GM21526 (cell line): ENCODE measurements at regions not wholly inside any gene's neighbourhood (a gene's known extent, or its start where the extent isn't known, plus 50 kb on each side); places are given as distances from the start of the nearest gene placed in this dataset.
"Not testable (repeated sequence)": the region's sequence is repeated elsewhere in the genome, so short reads cannot be mapped to it uniquely, and the experiment has no call there.

Experiments used
- ATAC-seq: cut with Tn5 transposase; IDR thresholded peaks from one replicate; pipeline ENCODE4 v1.9.1; 2021; ENCODE audit warnings: moderate library complexity; ENCODE audit not compliant: unreplicated experiment, low FRiP score

- ATAC-seq = no peak
Observed at GRCh38 chr11:97092823-97093222, 703.0 kb downstream of the JRKL start.

- ATAC-seq = not testable (repeated sequence)
Observed at GRCh38 chr11:97102180-97102579, 712.4 kb downstream of the JRKL start.

GRCh38 chr11:97107604-97108003, 717.8 kb downstream of the JRKL start:
- no peak for ATAC-seq

- ATAC-seq = no peak
Observed at GRCh38 chr11:97109078-97109477, 719.3 kb downstream of the JRKL start.

- no peak for ATAC-seq
Observed at GRCh38 chr11:97110376-97110775, 720.6 kb downstream of the JRKL start.

GRCh38 chr11:97111559-97111958, 721.7 kb downstream of the JRKL start:
- ATAC-seq = no peak

- no peak for ATAC-seq
Observed at GRCh38 chr11:97118614-97119200, 728.9 kb downstream of the JRKL start.

- ATAC-seq = no peak
Observed at GRCh38 chr11:97123237-97123636, 733.4 kb downstream of the JRKL start.

GRCh38 chr11:97136067-97136466, 746.3 kb downstream of the JRKL start:
- ATAC-seq = no peak

- ATAC-seq = no peak
Observed at GRCh38 chr11:97140885-97141494, 751.2 kb downstream of the JRKL start.

GRCh38 chr11:97143463-97143862, 753.6 kb downstream of the JRKL start:
- no peak for ATAC-seq

GRCh38 chr11:97149741-97150140, 759.9 kb downstream of the JRKL start:
- no peak for ATAC-seq

- no peak for ATAC-seq
Observed at GRCh38 chr11:97157221-97157740, 767.5 kb downstream of the JRKL start.

GRCh38 chr11:97158243-97158642, 768.4 kb downstream of the JRKL start:
- no peak for ATAC-seq

GRCh38 chr11:97163631-97164191, 773.9 kb downstream of the JRKL start:
- ATAC-seq = no peak

- ATAC-seq = no peak
Observed at GRCh38 chr11:97201743-97202612, 812.2 kb downstream of the JRKL start.

- ATAC-seq = no peak
Observed at GRCh38 chr11:97202613-97203292, 812.9 kb downstream of the JRKL start.

GRCh38 chr11:97218011-97218410, 828.2 kb downstream of the JRKL start:
- no peak for ATAC-seq

- ATAC-seq = no peak
Observed at GRCh38 chr11:97223647-97224046, 833.8 kb downstream of the JRKL start.

- ATAC-seq = no peak
Observed at GRCh38 chr11:97224396-97224795, 834.6 kb downstream of the JRKL start.

- ATAC-seq = no peak
Observed at GRCh38 chr11:97225794-97226193, 836.0 kb downstream of the JRKL start.
